PC-3 (cell line): ENCODE measurements at regions not wholly inside any gene's neighbourhood (a gene's known extent, or its start where the extent isn't known, plus 50 kb on each side); places are given as distances from the start of the nearest gene placed in this dataset.

ENCODE experiments used
- ATAC-seq: fragments of 200-7000 bp; cut with Tn5 transposase; 2 replicates; pipeline ENCODE4 v1.9.1; 2020; ENCODE audit warnings: mild to moderate bottlenecking, moderate library complexity
- BruUV-seq: library from RNA; stranded (reverse); fragments of 400-500 nt; replicated peaks from 2 replicates; lab custom pipeline; 2021; lab: Mats Ljungman, UMichigan
- CTCF ChIA-PET: fragments of 300-600 bp; sonication (Branson Sonifier 250); formaldehyde crosslinking; loops from one replicate; lab custom pipeline; 2022; ENCODE audit warnings: antibody characterized with exemption; lab: Charles Lee
- POLR2A ChIA-PET: fragments of 300-600 bp; sonication (Branson Sonifier 250); formaldehyde crosslinking; loops from one replicate; lab custom pipeline; 2022; ENCODE audit warnings: antibody characterized with exemption; ENCODE audit not compliant: unreplicated experiment; lab: Charles Lee
- DNase-seq: peaks from one replicate; pipeline ENCODE4 v3.0.0-alpha.2; 2015
- H2AFZ ChIP-seq: fragments of 300-600 bp; sonication (generic); 2 replicates; pipeline ENCODE4 v1.6.0; 2016; ENCODE audit warnings: antibody characterized with exemption, low read length
- H3F3A ChIP-seq: fragments of 300-600 bp; sonication (generic); one replicate; pipeline ENCODE4 v1.6.0; 2017; ENCODE audit warnings: antibody characterized with exemption, low read length, control low read depth, mild to moderate bottlenecking; ENCODE audit not compliant: unreplicated experiment
- H3K27ac ChIP-seq: fragments of 300-600 bp; sonication (generic); 2 replicates; pipeline ENCODE4 v1.5.1; 2016; ENCODE audit warnings: mild to moderate bottlenecking, low read length
- H3K27me3 ChIP-seq: fragments of 300-600 bp; sonication (generic); 2 replicates; pipeline ENCODE4 v1.6.1; 2016; ENCODE audit warnings: low read length, mixed read lengths
- H3K36me3 ChIP-seq: fragments of 300-600 bp; sonication (generic); 2 replicates; pipeline ENCODE4 v1.6.1; 2016; ENCODE audit warnings: low read depth, mixed run types, low read length, mixed read lengths
- H3K4me1 ChIP-seq: fragments of 300-600 bp; sonication (generic); 2 replicates; pipeline ENCODE4 v1.5.1; 2016; ENCODE audit warnings: low read length; ENCODE audit not compliant: insufficient read depth
- H3K4me2 ChIP-seq: fragments of 300-600 bp; sonication (generic); 2 replicates; pipeline ENCODE4 v1.6.0; 2016; ENCODE audit warnings: low read length
- H3K4me3 ChIP-seq: fragments of 300-600 bp; sonication (generic); 2 replicates; pipeline ENCODE4 v1.5.1; 2016; ENCODE audit warnings: mild to moderate bottlenecking, low read length, mixed read lengths
- H3K79me2 ChIP-seq: fragments of 300-600 bp; sonication (generic); 2 replicates; pipeline ENCODE4 v1.6.1; 2017; ENCODE audit warnings: low read length, mixed read lengths
- H3K9ac ChIP-seq: fragments of 300-600 bp; sonication (generic); 2 replicates; pipeline ENCODE4 v1.6.0; 2016; ENCODE audit warnings: mild to moderate bottlenecking, low read length
- H3K9me2 ChIP-seq: fragments of 300-600 bp; sonication (generic); replicated peaks from 2 replicates; pipeline ENCODE4 v1.6.1; 2016; ENCODE audit warnings: mixed run types, low read length, mixed read lengths
- H3K9me3 ChIP-seq: fragments of 300-600 bp; sonication (generic); 2 replicates; pipeline ENCODE4 v1.6.1; 2016; ENCODE audit warnings: low read length, mixed read lengths
- H4K20me1 ChIP-seq: fragments of 300-600 bp; sonication (generic); 2 replicates; pipeline ENCODE4 v1.6.1; 2016; ENCODE audit warnings: low read length, mixed read lengths
- EZH2 ChIP-seq: fragments of 300-600 bp; sonication (generic); IDR thresholded peaks from one replicate; pipeline ENCODE4 v1.6.1; 2017; ENCODE audit warnings: antibody characterized with exemption, mild to moderate bottlenecking, low read length; ENCODE audit not compliant: unreplicated experiment
- EZH2phosphoT487 ChIP-seq: fragments of 300-600 bp; sonication (generic); IDR thresholded peaks from 2 replicates; pipeline ENCODE4 v1.6.1; 2018; ENCODE audit warnings: mild to moderate bottlenecking, antibody characterized with exemption, low read length, borderline replicate concordance
- intact Hi-C: fragments of 100-400 bp; cut with micrococcal nuclease; formaldehyde crosslinking; loops from 2 replicates; pipeline ENCODE4 v1.9.0; 2023
- TF ChIP-seq, protein P1 (sequence below): fragments of 300-600 bp; sonication (generic); conservative IDR thresholded peaks from 2 replicates; pipeline ENCODE4 v1.5.1; 2017; ENCODE audit warnings: antibody characterized with exemption, low read depth, mild to moderate bottlenecking, low read length

DNA sequence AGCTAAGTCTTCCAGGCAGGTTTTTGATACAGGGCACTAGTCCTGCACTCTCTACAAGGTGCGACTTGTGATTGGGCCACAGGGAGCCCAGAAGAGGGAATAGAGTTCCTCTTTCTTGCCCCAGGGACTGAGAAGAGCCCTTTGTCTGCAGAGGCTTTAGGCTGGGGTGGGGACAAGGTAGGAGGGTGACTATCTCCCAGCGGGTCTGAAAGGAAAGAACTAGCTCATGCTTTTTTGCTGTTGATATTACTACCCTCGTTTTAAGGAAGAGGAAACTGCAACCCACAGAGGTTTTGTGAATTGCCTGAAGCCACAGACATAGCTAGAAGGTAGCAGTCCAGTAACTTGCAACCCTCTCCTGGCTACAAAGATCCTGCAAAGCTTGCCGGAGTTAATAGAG is 615.2 kb downstream of the MATN1 start:
- H2AFZ ChIP-seq: no peak overlapping the region
- H3K27me3 ChIP-seq: peaks cover 61% of the 10 kb centered on the region
- no peaks in the 10 kb centered on the region for H3K36me3 ChIP-seq
- H3K4me2 ChIP-seq: no peak overlapping the region
- H3K4me3 ChIP-seq: no peak overlapping the region
- intact Hi-C loops: no loop called here
- no peak overlapping the region for H3K9ac ChIP-seq
- no peaks in the 10 kb centered on the region for H3K79me2 ChIP-seq
- no peaks in the 10 kb centered on the region for H4K20me1 ChIP-seq
- H3K9me2 ChIP-seq: no peaks in the 10 kb centered on the region
- BruUV-seq: no TSS peak
- no peaks in the 10 kb centered on the region for H3K4me1 ChIP-seq
- CTCF ChIA-PET: no interaction called here
- ATAC-seq: no peak
- TF ChIP-seq, protein P1, sequence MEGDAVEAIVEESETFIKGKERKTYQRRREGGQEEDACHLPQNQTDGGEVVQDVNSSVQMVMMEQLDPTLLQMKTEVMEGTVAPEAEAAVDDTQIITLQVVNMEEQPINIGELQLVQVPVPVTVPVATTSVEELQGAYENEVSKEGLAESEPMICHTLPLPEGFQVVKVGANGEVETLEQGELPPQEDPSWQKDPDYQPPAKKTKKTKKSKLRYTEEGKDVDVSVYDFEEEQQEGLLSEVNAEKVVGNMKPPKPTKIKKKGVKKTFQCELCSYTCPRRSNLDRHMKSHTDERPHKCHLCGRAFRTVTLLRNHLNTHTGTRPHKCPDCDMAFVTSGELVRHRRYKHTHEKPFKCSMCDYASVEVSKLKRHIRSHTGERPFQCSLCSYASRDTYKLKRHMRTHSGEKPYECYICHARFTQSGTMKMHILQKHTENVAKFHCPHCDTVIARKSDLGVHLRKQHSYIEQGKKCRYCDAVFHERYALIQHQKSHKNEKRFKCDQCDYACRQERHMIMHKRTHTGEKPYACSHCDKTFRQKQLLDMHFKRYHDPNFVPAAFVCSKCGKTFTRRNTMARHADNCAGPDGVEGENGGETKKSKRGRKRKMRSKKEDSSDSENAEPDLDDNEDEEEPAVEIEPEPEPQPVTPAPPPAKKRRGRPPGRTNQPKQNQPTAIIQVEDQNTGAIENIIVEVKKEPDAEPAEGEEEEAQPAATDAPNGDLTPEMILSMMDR: no peak
- no peak for TF ChIP-seq EZH2
- POLR2A ChIA-PET: no interaction called here
- DNase-seq: no peak
- no peaks in the 10 kb centered on the region for H3F3A ChIP-seq
- no peak overlapping the region for H3K27ac ChIP-seq
- no peaks in the 10 kb centered on the region for H3K9me3 ChIP-seq

DNA sequence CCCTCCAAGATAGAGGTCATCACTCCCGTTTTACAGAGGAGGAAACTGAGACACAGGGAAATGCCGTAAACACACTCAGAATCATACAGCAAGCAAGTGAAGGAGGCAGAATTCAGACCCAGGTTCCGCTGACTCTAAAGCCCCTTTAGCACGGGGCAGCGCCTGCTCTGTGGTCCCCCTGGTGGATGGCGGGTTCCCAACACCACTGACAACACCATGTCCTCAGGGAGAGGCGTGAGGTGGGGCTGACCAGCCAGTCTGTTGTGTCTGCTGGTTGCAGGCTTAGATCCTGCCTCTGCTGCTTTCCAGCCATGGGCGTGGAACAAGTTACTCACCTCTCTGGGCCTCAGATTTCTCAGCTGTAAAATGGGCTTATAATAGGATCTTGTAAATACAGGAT is 617.3 kb downstream of the MATN1 start:
- Histone ChIP-seq H3K79me2 (no peaks in the 10 kb centered on the region), H3K36me3 (no peaks in the 10 kb centered on the region), H2AFZ (no peak overlapping the region), H4K20me1 (no peaks in the 10 kb centered on the region), H3K4me1 (no peaks in the 10 kb centered on the region), H3K9me3 (no peaks in the 10 kb centered on the region), H3K4me2 (no peak overlapping the region), H3K27me3 (peaks cover 62% of the 10 kb centered on the region), H3K4me3 (no peak overlapping the region), H3K27ac (no peak overlapping the region), H3K9ac (no peak overlapping the region), H3F3A (no peaks in the 10 kb centered on the region), H3K9me2 (no peaks in the 10 kb centered on the region)
- intact Hi-C loops: no loop called here
- CTCF ChIA-PET: no interaction called here
- POLR2A ChIA-PET: no interaction called here
- TF ChIP-seq EZH2phosphoT487: no peak
- TF ChIP-seq, protein P1: peak; percentile 65
- ATAC-seq (peak; percentile 61), DNase-seq (peak; percentile 56)
- no TSS peak for BruUV-seq

DNA sequence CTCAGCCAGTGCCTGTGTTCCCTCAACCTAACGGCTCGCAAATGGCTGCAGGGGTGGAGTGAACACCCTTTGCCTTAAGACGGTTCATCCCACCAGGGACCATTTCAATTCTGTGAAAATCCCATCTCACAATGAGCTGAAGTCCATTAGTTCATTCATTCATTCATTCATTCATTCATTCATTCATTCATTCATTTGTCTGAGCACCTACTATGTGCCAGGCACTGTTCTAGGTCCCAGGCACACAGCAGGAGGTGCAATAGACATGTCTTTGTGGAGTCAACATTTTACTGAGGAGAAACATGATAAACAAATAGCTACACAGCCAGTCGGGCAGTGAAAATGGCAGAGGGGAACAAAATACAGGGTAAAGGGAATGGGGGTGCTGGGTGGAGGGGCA is 618.8 kb downstream of the MATN1 start:
- TF ChIP-seq, protein P1: no peak
- no peak for TF ChIP-seq EZH2
- no peak for TF ChIP-seq EZH2phosphoT487
- Histone ChIP-seq H3K4me1 (no peaks in the 10 kb centered on the region), H3K9ac (no peak overlapping the region), H3K9me2 (no peaks in the 10 kb centered on the region), H3K4me2 (no peak overlapping the region), H3K4me3 (no peak overlapping the region), H3K36me3 (no peaks in the 10 kb centered on the region), H3K79me2 (no peaks in the 10 kb centered on the region), H3K27me3 (peaks cover 46% of the 10 kb centered on the region), H2AFZ (no peak overlapping the region), H3K9me3 (no peaks in the 10 kb centered on the region), H4K20me1 (no peaks in the 10 kb centered on the region), H3F3A (no peaks in the 10 kb centered on the region), H3K27ac (no peak overlapping the region)
- ChIA-PET CTCF (interaction anchor here (0.7 kb wide), 1 partner anchor 924 kb away, joined by 3 read pairs; no protein-coding TSS in a partner anchor), POLR2A (no interaction called here)
- intact Hi-C loops: no loop called here
- DNase-seq (no peak), ATAC-seq (no peak)
- BruUV-seq: no TSS peak
